UCSD-AML1 (cell line): ENCODE measurements at regions not wholly inside any gene's neighbourhood (a gene's known extent, or its start where the extent isn't known, plus 50 kb on each side); places are given as distances from the start of the nearest gene placed in this dataset.

Experiments used
- DNase-seq: peaks from one replicate; lab custom pipeline; 2025; ENCODE audit not compliant: unreplicated experiment; lab: John Stamatoyannopoulos, UW

DNA sequence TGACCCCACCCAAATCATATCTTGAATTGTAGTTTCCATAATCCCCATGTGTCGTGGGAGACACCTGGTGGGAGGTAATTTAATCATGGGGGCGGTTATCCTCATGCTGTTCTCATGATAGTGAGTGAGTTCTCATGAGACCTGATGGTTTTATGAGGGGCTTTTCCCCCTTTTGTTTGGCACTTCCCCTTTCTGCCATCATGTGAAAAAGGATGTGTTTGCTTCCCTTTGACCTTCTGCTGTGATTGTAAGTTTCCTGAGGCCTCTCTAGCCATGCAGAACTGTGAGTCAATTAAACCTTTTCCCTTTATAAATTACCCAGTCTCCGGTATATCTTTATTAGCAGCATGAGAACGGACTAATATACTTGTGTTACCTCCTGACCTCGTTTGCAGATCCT lies 156.6 kb upstream of the MTNR1B start:
- no peak for DNase-seq

DNA sequence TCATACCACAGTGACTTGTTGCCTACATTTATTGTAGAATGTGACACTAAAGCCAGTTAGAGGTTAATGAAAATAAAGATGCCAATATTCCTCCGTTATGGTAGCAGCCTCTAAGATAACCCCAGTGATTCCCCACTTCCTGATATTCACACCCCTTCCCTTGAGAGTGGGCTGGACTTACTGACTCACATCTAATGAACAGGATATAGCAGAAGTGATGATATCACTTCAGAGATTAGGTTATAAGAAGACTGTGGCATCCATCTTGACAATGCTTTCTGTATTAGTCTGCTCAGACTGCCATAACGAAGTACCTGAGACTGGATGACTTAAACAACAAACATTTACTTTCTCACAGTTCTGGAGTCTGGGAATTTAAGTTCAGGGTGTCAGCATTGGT lies 149.6 kb upstream of the MTNR1B start:
- no peak for DNase-seq

DNA sequence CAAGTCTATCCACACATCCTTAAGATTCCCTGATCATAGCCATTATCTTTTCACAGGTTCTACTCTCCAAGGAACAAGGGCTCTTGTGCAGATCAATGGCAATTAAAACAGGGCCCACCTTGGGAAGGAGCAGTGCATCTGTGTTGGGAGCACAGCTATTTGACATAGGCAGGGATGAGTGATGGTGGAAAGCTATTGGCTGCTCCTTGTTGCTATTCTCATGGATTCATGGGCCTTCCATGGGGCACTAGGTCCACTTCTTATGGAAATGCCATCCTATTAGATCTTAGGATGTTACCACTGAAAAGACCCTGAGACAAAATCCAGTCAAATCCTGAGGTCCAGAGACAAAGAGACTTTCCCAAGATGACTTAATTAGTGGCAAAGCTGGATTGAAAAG lies 148.6 kb upstream of the MTNR1B start:
- DNase-seq = no peak

DNA sequence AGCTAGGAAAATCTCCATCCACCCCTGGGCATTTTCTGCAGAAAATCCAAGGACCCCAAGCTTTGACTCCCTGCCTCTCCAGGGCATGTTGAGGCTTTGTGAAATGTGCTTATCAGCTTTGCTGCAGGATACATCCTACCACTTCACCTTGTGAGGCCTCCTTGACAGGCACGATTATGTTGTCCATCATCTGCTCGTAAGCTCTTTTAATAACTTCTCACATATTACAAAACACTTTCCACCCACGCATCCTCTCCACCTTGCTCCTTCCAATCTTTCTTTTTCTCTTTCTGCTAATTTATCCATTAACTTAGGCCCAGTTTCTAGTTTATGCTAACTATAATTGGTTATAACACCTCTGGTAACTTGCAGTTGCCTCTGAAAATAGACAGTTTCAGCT lies 147.0 kb upstream of the MTNR1B start:
- DNase-seq = no peak

DNA sequence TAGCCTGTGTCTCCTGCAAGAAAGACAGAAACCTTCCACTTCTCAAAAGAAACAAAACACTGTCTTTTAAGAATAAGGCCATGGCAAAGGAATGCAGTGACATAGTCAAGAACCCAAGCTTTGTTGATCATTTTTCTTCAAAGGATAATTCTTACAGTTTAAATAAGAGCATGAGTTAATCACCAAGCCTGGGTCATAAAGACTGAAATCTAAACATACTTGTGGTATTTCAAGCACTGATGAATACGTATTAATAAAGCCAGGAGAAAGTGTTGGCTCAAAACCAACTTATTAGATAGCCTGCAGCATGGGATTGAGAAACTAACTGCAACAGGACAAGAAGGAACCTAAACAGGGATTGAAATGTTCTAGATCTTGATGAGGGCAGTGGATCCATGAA lies 143.3 kb upstream of the MTNR1B start:
- no peak for DNase-seq

DNA sequence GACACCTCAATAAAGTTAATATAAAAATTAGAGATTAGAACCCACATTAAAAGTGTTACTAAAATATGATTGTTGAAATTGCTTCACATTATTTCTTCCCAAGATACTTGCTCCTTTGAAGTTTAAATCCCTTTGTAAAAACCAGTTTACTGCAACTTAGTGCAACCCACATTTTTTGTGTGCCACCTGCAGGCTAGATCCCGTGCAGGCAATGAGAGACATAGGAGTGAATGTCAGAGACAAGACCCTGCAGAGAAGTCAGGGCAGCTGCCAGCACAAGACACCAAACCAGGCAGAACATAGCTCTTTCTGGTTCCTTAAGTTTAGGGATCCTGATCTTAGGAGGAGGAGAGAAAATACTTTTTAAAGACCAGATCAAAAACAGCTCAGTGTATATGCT lies 142.8 kb upstream of the MTNR1B start:
- DNase-seq = no peak

DNA sequence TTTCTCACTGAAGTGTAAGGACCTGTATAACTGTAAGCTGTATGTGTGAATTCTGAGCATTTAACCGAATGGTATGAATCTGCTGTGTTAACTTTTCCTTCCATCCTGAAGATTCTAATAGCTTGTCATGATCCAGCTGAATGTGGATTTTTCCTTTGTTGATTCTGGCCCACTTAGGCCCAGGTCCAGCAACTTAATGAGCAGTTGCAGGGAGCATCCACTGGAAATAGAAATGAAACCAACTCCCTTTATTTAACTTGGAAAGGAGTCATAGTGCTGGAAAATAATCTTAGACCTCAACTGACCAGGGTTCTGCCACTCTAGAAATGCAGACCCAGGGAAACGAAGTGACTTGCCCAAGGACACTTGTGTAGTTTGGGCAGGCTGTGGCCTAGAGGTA lies 142.3 kb upstream of the MTNR1B start:
- no peak for DNase-seq

DNA sequence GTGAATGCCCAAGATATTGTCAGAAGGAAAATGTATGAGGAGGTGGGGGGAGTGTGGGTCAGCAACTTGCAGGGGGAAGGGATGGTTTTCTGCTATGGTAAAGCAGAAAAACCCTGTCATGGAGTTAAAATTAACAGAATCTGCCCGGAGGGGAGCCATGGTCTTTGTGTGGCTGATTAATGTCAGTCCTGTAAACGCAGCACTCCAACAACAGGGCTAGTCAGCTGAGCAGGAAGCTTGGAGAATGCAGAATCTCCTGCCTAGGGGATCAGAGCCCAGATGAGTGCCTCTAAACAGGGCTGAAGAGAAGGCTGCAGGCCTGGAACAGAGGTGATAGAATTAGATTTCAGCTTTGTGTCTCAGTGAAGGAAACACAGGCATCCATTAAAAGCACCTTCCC lies 140.9 kb upstream of the MTNR1B start:
- no peak for DNase-seq

DNA sequence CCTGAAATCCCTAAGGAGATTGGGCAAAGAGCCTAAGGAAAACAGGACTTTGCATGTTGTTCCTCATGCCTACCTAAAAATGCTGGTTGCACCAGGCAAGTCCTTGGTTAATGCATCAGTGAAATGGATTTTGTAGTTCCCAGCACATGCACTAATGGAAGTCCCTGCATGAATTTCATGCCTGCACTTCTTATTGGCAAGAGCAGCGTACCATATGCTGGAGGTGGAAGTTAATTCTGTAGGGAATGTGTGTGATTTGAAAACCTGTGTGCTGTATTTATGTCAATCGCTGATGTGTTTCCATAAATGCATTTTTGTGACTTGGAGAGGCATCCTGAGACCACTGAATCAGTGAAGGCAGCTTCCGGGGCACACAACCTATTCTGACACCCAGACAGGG lies 140.3 kb upstream of the MTNR1B start:
- no peak for DNase-seq

DNA sequence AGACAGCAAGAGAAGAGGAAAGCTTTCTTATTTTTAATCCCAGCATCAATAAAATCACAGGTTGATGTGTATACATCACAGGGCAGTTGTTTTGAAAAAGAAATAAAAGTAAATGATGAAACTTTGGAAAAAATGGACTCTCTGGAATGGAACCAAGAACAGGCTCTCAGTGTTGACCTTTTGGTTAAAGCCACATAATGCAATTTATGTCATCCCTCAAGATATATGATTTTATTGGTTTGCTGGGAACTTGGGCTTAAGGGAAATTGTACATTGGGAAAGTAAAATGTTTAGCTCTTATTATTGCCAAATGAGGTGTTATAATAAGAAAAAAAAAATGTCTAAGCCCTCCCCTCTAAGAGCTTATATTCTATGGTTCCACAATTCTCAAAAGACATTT lies 139.8 kb upstream of the MTNR1B start:
- DNase-seq = no peak

DNA sequence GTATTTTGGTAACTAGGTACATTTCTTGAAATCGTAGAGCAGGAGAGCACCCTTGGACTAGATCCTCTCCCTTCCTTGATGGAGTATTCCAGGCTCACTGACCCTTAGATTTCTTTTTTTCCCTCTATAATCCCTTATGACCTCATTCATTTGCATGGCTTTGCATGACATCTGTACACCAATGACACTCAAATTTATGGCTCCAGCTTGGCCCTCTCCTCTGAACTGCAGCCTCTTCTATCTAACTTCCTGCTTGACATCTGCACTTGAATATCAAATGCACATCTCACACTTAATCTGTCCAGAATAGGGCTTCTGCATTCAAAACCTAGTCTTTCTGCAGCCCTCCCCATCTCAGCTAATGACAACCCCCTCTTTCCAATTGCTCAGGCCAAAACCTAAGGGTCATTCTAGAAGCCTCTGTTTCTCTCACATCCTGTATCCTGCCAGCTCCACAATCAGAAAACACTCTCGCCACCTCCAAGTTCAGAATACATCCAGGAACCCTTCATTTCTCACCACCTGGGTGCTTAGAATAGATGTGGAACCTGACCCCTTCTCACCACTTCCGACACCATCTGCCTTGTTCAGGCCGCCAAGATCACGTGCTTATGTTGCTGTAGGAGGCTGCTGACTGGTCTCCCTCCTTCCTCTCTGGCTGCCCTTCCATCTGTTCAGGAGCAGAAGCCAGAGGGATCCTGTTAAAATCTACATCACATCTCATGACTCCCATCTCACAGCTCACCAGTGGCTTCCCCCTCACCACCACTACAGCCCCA lies 138.9 kb upstream of the MTNR1B start:
- no peak for DNase-seq

DNA sequence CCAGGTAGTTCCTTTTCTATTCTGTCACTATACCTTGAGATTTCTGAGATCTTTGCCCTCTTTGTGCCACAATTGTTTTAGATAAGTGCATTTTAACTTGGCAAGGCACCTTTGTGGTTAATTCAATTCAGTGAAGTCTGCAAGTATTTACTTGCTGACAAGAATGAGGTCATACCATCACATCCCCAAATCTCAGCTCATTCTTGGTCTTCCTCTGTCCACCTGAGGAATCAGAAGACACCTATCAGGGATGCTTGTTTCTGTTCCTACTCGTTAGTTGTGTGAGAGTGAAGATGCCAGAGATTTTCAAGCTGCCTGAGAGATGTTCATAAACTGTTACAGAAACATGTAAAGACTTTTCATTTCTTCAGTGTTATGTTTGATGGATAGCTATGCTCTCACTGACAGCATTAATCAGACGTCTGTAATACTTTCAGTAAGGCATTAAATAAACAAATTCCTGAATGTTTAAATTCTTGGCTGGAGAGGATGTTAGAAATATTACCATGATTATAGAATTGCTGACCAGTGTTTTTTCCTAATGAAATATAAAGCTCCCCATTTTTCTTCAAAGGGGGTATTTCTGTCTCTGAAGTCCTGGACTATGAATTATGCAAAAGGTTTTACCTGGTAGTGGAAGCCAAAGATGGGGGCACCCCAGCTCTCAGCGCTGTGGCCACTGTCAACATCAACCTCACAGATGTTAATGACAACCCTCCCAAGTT lies 135.0 kb upstream of the MTNR1B start:
- DNase-seq = no peak

DNA sequence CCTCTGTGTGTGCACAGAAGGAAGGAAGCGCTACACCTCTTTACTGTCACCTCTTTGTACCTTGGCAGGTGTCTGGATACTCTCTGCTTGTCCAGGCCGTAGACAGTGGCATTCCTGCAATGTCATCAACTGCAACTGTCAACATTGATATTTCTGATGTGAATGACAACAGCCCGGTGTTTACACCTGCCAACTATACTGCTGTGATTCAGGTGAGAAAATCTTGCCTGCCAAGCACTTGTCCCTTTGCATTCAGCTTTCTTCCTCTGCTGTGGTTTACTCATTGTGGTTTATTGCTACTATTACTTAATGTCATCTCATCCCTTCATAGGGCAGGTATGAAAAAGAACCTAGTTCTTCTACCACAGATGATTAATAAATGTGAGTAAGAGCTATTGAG lies 131.9 kb upstream of the MTNR1B start:
- no peak for DNase-seq

DNA sequence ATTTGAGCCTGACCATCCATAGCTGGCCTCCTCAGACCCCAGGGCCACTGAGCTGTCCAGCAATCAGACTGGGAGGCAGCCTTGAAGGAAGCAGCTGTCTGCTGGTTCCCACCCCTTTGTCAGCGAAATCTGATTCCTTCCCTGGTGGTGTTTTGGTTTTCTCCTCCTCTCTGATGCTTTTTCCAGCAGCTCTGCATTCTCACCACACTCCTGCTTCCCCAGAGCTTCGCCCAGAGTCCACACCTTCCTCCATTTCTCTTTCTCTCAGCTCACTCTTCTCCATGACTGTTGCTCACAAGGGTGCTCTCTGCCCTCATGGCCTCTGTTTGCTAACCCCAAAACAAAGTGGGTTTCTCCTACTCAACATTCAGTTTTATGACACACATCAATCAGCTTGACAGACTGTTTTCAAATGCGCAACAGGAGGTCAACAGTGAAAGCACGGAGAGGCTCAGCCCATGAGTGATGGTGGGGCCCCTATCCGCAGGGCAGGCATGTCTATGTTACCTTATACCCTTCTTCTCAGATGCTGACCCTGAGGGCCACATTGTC lies 130.6 kb upstream of the MTNR1B start:
- DNase-seq = no peak

DNA sequence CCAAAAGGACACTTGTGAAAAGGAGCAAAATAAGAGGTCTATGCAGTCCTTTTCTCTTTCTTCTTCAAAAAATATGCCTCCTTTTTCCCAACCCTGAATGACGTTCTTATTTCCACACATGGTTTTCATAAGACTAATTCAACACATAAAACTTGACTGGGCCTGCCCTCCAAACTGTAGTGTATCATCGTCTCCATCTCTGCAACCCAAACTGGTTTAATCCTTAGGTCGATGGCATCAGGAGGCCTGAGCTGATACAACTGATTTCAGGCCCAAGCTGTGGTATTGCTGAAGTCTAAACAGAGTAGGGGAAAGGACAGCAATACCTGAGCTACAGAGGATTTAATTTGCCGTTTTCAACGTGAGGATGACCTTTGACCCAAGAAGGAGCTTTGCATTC lies 130.0 kb upstream of the MTNR1B start:
- DNase-seq = no peak

DNA sequence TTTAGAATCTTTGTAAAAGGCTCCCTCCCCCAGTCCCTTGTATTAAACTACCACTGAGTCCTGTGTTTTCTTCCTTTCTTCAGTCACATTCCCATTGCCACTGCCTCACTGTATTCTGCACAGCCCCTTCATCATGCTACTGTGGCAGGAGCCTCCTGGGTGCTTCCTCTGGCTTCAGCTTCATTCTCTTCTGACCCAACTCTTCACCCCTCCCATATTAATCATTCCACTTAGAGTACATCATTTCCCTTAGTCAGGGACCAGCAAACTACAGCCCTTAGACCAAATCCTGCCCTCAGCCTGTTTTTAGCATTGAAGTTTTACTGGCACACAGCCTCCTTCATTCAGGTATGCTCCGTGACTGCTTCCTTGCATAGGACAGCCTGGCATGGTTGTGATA lies 127.7 kb upstream of the MTNR1B start:
- no peak for DNase-seq

DNA sequence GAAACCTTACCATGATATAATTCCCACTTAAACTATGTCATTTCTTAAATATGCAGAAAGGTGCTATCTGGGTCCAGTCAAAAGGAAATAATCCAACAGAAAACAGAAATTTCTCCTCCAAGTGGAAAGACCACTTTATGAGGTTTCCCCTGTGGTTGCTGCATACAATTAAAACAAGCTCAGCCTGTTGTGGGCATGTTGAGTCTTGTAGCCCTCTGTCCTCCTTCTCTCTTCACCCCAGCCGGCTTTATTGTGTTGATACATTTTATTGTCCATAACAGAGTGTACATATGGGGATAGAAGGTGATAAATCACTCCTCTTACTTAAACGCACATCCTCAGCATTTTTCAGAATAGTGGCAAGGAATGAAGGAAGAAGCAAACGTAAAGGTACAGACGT lies 126.0 kb upstream of the MTNR1B start:
- DNase-seq = no peak

DNA sequence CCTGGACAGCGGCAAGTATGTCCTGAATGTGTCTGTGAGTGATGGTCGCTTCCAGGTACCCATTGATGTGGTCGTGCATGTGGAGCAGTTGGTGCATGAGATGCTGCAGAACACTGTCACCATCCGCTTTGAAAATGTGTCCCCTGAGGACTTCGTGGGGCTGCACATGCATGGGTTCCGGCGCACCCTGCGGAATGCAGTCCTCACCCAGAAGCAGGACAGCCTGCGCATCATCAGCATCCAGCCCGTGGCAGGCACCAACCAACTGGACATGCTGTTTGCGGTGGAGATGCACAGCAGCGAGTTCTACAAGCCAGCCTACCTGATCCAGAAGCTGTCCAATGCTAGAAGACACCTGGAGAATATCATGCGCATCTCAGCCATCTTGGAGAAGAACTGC lies 125.3 kb upstream of the MTNR1B start:
- DNase-seq = no peak

DNA sequence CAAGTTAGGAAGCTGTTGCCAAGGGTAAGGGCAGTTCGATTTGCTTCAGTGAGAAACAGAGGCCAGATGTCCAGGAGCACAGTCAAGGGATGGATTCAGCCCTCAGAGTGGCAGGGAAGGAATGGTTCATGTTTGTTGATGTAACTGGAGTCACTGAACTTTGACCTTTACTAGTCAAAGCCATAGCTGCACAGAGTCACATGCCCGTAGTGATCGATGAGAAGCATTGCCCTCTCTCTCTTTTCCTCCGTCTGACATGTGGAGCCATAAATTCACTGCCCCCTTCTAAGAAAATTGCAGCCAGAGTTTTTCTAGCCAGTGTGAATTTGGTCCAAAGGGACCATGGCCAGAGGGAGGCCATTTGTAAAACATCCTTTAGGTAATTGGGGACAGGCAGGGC lies 124.1 kb upstream of the MTNR1B start:
- DNase-seq = no peak

DNA sequence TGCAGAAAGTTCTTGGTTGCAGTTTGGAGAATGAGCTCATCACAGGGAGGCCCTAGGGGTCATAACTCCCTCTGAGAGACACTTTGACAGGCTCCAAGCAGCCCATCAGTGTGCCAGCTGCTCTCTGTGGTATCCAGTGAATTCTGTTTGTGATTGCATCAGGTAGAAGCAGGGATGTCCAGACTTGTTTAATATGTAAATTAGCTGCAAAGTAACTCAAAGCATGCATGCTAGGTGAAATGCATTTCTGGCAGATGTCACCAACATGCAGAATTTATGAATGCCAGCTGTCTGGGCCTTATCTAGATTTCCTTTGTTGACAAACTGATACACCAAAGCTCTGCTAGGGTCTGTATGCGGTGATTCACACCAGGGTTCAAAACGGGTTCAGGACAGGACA lies 123.6 kb upstream of the MTNR1B start:
- no peak for DNase-seq

DNA sequence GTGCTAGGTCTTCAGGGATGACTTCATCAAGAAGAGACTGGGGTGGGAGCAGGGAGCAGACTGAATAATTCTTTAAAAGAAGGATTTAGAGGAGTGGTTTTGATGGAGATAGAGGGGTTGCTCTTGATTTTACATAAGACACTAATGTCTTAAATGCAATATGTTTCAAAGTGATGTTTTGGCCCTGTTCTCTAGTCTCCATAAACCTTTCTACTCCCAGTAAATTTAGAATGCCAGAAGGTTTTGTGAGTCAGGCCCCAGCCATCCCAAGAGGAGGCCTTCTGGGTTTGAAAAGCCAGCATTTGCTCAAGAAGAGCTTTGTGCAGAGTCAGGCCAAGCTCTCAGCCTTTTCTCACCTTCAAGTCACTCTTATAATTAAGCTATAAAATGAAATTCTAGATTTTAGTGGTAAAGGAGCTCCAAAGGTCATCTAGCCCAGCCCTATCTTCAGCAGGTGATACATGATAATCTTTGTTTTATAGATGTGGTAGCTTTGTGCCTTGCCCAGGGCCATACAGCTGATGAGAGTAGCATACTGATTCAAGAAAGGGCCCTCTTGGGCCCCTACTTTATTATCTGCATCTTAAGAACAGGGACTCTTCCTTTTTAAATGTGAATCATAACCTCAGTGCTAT lies 122.8 kb upstream of the MTNR1B start:
- DNase-seq = no peak

DNA sequence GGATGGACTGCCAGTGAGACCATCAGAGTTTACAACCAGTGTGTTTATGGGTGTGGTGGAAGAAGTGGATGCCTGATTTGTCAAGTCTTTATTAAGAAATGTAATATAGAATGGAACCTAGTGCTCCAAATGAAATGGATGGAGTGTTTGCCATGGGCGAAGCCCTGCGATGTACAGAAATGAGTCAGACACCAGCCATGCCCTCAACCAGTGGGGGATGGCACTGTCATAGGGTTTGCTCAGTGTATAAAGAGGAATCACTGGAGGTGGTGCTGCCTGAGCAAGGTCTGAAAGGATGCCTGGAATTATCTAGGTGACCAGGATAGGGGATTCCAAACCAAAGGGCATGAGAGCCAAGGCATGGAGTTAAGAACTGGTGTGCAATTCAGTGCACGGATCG lies 120.9 kb upstream of the MTNR1B start:
- DNase-seq = no peak
